NT2/D1 (cell line): ENCODE measurements at regions not wholly inside any gene's neighbourhood (a gene's known extent, or its start where the extent isn't known, plus 50 kb on each side); places are given as distances from the start of the nearest gene placed in this dataset.

Experiments
- SUZ12 ChIP-seq: IDR thresholded peaks from 2 replicates; pipeline ENCODE4 v1.6.1; 2011; ENCODE audit not compliant: insufficient read length, insufficient read depth; ENCODE audit errors: extremely low read depth
- YY1 ChIP-seq: IDR thresholded peaks from 2 replicates; pipeline ENCODE4 v1.6.1; 2011; ENCODE audit not compliant: insufficient read length, insufficient read depth
- ZNF274 ChIP-seq: IDR thresholded peaks from 2 replicates; pipeline ENCODE4 v1.6.1; 2011; ENCODE audit warnings: mild to moderate bottlenecking, low read depth, low read length

- TF ChIP-seq ZNF274 (no peak), SUZ12 (no peak), YY1 (no peak)
Observed at GRCh38 chr20:11379257-11380011, 538.3 kb upstream of the BTBD3 start.
